Activated CD4-positive, alpha-beta T cell treated with anti-CD3 and anti-CD28 coated beads, Interleukin-2, Interleukin-4, amounts not matched to agents 100 ng/mL and 50 ng/mL, durations not matched to agents 16 hours and 8 hours (primary cell): ENCODE measurements at regions not wholly inside any gene's neighbourhood (a gene's known extent, or its start where the extent isn't known, plus 50 kb on each side); places are given as distances from the start of the nearest gene placed in this dataset.

Source experiments
- DNase-seq: peaks from one replicate; pipeline ENCODE4 v3.0.0-alpha.2; 2020; ENCODE audit warnings: low spot score

DNA sequence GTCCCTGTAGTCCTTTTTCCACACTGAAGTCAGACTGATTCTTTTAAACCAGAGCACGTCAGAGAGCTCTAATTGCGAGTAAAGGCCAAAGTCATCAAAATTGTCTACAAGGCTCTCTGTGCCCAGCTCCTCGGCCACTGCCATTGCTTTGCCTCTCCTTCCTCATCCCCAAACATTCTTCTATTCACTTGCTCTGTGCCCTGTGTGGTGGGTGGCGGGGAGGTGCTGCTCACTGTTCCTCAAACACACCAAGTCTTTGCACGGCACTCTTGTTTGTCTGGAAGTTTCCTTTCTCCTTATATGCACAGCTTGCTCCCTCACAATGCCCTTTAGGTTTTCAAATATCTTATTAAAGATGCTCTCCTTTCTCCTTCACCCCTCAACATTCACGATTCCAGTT lies 100.1 kb upstream of the FSHR start:
- DNase-seq = no peak

DNA sequence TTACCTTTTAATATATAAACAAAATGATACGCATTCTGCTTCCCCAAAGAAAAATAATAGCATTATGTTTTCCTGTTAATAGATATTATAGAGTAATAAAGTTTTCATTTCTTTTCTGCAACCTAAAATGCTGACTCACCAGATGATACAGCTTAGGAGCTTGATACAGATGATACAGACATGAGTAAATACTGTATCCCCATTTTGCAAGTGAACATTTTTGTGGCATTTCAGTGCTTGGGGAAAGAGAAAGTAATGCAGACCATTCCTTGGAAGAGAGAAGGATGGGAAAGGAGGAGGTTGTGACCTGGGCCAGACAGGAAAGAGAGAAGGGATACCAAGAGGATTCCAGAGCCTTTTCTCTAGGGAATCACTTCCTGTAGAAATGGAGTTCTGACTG lies 97.5 kb upstream of the FSHR start:
- no peak for DNase-seq

DNA sequence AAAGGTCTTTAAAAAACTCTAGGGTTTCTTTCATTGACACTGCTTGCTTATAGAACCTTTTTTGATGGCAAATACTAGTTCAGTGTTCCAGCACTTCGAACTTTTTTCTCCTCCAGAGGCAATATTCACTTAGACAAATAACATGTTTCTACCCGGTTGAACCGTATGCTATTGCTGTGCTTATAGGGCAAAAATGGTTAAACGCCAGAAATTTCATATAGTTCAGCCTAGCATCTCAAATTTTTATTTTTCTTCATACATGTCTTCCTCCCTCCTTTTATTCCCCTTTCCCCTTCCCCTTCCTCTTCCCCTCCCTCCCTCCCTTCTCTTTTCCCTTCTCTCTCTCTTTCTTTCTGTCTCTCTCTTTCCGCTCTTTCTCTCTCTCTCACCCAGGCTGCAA lies 96.9 kb upstream of the FSHR start:
- no peak for DNase-seq

DNA sequence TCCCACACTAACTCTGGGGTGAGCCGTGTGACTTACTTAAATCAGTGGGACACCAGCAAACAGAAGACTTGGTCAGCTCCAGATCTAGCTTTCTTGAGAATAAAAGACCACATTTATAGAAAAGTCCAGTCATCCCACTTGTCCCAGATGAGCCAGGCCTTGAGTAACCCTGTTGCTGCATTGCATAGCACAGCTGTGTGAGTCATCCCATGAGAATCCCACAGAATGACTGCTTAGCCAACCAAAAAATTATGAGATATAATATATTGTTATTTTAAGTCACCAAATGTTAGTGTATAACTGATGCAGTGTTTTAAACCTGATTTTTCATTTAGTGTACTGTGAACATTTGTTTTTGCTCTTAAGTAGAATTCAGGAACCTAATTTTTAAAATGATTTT lies 94.2 kb upstream of the FSHR start:
- no peak for DNase-seq

DNA sequence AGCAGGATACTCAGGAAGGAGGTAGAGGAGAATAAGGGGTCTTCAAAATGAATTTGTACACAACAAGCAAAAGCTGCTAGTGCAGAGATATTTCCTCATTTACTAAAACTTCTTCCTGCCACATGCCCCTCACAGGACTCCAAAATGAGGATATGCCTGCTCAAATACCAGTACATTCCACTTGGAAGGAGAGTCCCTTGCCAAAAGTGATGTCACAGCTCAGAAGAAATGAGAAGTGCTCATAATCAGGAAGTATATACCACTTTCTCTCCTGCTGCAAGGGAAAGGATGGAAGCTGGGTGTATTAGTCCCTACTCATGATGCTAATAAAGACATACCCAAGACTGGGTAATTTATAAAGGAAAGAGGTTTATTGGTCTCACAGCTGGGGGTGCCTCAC lies 87.7 kb upstream of the FSHR start:
- no peak for DNase-seq

DNA sequence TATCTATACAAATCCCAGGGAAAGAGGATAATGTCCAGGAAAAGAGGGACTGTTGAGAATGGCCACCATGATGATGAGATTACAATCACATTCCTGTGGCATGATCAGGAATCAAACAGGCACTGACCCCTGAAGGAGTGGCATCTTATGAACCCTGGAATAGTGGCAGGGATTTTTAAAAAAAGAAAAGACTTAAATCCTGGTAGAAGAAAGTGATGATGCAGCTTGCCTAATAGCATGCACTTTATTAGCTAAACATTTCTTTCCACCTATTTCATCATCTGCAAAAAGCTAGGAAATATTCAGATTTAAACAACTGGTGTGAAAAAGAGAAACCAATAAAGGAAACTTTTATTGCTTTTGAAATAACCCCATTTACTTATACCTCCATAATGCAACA lies 87.2 kb upstream of the FSHR start:
- no peak for DNase-seq

DNA sequence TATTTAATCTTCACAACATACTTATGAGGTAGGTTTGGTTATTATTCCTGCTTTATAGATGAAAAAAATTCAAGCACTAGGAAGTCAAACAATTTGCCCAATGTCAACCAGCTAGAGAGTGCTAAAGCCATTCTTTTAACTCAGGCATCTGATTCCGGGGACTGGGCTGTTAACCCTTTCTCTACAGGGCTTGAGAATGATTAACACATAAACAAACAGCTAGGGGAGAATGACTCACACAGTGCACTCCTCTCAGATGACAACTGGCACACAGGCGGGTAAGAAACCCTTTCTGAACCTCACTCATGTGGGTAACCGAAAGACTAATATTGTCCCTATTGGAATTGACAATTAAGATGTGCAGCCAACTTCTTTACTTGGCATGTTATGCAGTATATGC lies 86.3 kb upstream of the FSHR start:
- DNase-seq = no peak

DNA sequence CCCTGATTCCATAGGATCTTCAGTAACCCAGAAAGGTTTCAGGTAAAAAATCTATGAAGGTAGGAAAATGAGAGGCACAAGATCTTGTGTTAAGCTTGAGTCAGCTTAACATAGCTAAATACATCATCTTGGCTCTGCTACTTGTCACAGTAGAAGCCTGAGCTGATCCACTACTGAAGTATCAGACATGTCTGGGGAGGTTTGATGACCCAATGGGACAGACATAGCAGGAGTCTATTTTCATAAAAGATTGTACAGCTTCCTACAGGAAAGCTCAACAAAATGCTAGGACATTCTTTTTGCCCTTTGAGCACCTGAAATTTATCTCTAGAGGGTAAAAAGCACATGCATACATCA lies 84.3 kb upstream of the FSHR start:
- DNase-seq = no peak

DNA sequence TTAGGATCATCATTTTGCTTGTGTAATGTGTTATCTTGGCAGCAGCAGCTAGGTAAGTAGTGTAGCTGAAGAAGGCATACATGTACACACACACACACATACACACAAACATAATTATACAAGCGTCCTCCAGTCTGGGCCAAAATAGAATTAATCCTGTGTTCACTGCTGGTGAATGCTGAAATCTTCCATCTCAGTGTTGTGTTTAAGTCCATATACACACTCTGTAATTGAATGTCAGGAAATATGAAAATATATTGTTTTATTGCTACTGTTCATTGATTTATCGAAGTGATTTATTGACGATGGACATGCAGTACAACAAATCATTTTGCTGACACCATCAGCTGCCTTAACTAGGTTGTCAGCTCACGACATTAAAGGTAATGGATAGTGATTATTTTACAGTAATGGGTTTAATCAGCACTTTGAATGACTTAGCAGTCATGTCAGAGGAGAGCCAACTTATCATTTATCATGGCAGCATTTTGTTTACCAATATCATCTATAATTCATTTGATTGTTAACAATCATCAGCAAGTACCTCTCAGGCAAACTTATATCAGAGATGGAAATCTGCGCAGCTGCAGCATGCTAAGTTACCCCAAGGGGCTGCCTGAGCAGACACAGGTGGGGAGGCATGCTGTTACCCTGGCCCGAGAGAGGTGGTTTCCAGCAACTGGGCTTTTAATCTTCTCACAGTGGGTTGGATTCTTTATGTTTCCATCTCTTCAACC lies 83.7 kb upstream of the FSHR start:
- DNase-seq = no peak

DNA sequence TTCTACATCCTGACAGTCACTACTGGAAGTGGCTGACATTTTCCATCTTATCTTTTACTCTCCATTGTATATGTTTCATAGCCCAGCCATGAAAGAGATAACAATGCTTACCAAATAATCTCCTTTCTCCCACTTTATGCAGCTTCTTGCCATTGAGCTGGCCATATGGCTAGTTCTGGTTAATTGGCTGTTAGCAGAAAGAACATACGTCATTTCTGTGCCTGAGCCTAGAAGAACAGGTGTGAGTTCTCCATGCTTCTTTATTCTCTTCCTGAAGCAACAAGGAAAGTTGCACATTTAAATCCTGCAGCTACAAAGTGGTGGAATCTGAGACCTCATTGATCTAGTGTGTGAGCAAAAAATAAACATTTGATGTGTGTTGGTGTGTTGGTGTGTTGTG lies 82.0 kb upstream of the FSHR start:
- no peak for DNase-seq

DNA sequence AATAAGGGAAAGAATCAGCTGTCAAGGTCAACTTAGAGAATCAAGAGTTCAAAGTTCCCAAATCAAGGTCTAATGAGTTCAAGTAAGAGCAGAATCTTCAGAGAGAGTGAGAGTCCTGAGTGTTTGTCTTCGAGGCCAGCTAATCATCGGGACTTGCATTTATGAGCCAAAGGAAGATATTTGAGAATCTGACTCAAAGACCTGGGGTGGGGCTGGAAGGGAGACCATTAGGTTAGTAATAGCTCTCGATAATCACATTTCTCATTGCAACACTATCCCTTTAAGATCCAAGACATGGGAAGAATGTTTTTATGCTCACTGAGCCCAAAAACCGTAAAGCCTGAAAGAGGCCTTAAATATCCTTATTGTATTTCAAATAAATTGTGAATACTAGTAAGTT lies 72.0 kb upstream of the FSHR start:
- no peak for DNase-seq

DNA sequence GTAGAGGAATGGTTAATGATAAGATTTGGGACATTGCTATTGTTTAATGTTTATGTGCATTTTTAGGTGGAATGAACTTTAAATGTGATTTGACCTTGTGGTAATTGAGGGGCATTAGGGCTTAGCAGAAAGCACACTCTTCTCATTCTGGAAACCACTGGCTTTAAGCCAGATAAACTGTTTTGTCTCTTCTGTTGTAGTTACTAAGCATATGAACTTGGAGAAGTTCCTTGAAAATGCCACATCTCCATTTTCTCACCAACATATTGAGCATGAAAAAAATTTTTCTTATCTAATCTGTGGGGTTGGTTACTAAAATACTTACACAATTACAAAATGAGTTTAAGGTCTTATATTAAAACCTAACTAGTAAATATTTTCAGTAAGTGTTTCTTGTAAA lies 70.8 kb upstream of the FSHR start:
- no peak for DNase-seq

DNA sequence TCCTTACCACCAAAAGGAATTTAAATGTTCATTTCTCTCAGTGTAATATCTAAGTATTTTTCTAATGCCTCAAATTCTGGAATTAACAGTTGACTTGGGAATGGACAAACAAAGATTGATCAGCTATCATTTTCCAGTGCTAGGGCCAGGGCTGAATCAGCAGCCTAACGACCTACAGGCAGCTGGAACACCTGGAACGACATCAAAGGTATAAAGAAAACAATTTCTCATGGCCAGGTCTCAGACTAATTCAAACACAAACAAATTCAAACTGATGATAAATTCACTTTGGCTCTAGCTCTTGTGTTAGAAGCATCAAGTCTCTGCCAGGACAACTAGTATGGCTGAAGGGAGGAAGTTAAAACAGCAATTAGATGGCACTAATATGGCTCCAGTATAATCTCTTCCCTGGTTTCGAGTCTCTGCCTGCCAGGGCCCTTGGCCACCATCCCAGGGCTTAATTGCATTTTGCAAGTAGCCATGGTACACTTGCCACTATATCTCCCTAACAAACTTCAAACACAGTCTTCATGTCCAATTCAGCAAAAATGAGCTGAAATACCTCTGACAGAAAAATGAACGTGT lies 70.2 kb upstream of the FSHR start:
- DNase-seq = no peak

DNA sequence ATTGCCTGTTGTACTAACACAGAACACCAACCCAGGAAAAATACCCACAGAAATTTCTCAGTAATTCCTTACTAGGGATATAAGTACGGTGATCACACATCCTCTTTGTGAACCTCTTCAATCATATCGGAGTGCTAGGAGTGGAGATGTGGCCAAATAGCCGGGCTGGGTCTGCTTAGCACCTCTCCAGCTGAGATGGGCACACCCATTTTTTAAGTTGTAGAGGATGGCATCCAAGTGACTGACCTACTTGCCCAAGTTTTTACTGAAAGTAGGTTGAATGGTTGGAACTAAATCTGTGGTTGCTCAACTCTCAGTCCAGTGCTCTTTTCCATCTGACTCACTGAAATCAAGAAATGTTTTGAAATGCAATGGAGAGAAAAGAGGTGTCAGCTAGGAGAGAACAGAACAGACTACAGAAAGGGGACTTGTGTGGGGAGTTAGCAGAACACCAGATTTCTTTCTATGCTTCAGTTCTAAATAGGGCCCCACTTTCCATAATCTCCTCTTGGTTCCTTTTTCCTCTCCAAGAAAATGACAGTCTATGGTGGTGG lies 68.7 kb upstream of the FSHR start:
- no peak for DNase-seq

DNA sequence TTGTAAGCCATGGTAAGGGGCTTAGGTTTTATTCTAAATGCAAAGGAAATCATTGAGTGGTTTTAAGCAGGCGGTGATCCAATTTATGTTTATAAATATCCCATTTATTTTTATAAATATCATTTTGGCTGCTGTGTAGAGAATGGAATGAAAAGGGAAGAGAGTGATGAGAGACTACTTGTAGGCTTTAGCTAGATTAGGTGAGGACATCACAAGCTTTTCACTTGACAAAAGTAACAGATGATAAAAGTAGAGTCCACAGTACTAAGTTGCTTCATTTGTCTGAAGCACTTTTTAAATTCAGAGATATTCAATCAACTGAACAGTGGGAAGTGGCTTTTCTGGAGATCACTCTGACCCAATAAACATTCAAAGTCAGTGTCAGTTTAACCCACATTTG lies 65.4 kb upstream of the FSHR start:
- DNase-seq = no peak

DNA sequence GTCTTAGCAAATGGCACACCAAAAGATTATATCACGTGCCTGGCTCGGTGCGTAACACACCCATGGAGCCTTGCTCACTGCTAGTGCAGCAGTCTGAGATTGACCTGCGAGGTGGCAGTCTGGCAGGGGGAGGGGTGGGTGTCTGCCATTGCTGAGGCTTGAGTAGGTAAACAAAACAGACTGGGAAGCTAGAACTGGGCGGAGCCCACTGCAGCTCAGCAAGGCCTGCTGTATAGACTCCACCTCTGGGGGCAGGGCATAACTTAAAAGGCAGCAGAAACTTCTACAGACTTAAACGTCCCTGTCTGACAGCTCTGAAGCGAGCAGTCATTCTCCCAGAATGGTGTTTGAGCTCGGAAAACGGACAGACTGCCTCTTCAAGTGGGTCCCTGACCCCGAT lies 55.9 kb upstream of the FSHR start:
- DNase-seq = no peak

DNA sequence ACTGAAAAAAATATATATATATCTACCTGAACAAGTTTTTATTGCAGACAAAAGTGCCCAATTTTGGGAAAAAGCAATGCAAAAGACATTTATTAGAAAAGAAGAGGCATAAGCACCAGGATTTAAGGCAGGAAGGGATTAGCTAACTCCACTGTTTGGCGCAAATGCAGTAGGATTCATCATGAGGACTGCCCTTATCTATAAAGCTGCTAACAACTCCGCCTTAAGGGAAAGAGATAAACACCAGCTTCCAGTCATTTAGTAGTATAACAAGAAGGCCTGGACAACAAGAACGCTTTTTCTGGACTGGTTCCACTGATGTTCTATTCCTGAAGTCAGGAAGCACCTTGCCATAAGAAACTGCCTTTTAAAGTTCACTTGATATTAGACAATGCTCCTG lies 52.9 kb upstream of the FSHR start:
- DNase-seq = no peak
